ENCODE measurements at regions not wholly inside any gene's neighbourhood (a gene's known extent, or its start where the extent isn't known, plus 50 kb on each side); places are given as distances from the start of the nearest gene placed in this dataset.

DNA sequence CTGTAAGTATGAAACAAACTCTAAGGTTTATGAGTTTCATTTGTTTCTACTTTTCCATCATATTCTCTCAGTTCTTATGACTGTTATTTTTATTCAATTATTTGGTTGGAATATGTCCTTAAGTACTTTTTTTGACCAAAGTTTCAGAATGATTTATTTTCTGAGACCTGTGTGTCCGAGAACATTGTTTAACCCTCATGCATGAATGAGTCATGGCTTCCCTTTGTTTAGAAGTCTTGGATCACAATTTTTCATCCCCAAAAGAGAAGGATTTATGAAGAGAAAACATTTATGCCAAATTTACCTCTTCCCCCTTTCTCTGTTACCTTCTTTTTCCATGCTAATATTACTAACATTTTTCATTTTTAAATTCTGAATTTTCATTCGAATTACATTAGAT lies 518.0 kb upstream of the NR2F2 start:
- no peak overlapping the region for H3K4me2 ChIP-seq (ENCODE audit: insufficient read depth in 1 of 2, low read depth in 2 of 2, low read length in 2 of 2)
- no peak overlapping the region for H2AK5ac ChIP-seq (ENCODE audit: low read depth, low read length)
- no peaks in the 10 kb centered on the region for H3K79me1 ChIP-seq (ENCODE audit: low read depth, low read length)
- no peak overlapping the region for H3K4me3 ChIP-seq (ENCODE audit: extremely low read depth in 1 of 4, insufficient read depth in 2 of 4, low read depth in 3 of 4, low read length in 4 of 4)
- no peaks in the 10 kb centered on the region for H3K79me2 ChIP-seq (ENCODE audit: control insufficient read depth in 1 of 2, insufficient read depth in 2 of 2, low read length in 2 of 2)
- no peak overlapping the region for H2BK20ac ChIP-seq (ENCODE audit: low read length)
- no peak for DNase-seq (ENCODE audit: low read depth in 1 of 2, low spot score in 2 of 2)
- WGBS, 2 experiments (ENCODE audit: extremely low coverage in 1 of 2, insufficient coverage in 1 of 2, insufficient read length in 1 of 2, insufficient replicate concordance in 2 of 2, low coverage in 1 of 2, low lambda C conversion rate in 2 of 2, missing lambda C conversion rate in 1 of 2), result 80% methylated on average over 2 of the region's 2 CpGs; no CpG with 5 or more reads in 1 of the 2 experiments
- no peaks in the 10 kb centered on the region for H3K27me3 ChIP-seq (replicated peaks in 1 of 4; ENCODE audit: control insufficient read depth in 3 of 4, extremely low read depth in 1 of 4, insufficient read depth in 3 of 4, low read length in 3 of 4)
- no peak overlapping the region for H3K9ac ChIP-seq (replicated peaks in 1 of 4; ENCODE audit: extremely low read depth in 1 of 4, low read depth in 3 of 4, low read length in 3 of 4)
- no peak overlapping the region for H2AFZ ChIP-seq (ENCODE audit: low read length)
- no peaks in the 10 kb centered on the region for H3K36me3 ChIP-seq (ENCODE audit: control insufficient read depth in 2 of 4, insufficient read depth in 4 of 4, low read length in 3 of 4)
- H4K91ac ChIP-seq (replicated peaks; ENCODE audit: insufficient read length, low read length), result no peak overlapping the region
- no peak overlapping the region for H2BK15ac ChIP-seq (ENCODE audit: low read length)
- no peak overlapping the region for H2BK12ac ChIP-seq (ENCODE audit: low read depth, low read length)
- H3K56ac ChIP-seq (replicated peaks; ENCODE audit: insufficient read length, low read depth, low read length), result no peak overlapping the region
- H3K9me3 ChIP-seq (ENCODE audit: insufficient read depth in 2 of 2, low read depth in 1 of 2, low read length in 1 of 2), result no peaks in the 10 kb centered on the region
- H4K8ac ChIP-seq (ENCODE audit: extremely low read depth, insufficient read depth, low read length), result no peak overlapping the region
- H4K20me1 ChIP-seq (replicated peaks in 1 of 2; ENCODE audit: control insufficient read depth in 1 of 2, insufficient read depth in 2 of 2, low read length in 2 of 2), result no peaks in the 10 kb centered on the region
- no peak overlapping the region for H4K5ac ChIP-seq (ENCODE audit: insufficient read length, low read depth, low read length)
- H3K18ac ChIP-seq (ENCODE audit: extremely low read depth, low read length), result no peak overlapping the region
- no peak overlapping the region for H3K23ac ChIP-seq (ENCODE audit: insufficient read length)
- ChIA-PET POLR2A (ENCODE audit: partially characterized antibody) (no interaction called here), CTCF (ENCODE audit: partially characterized antibody) (no interaction called here)
- H2BK5ac ChIP-seq (ENCODE audit: low read depth, low read length), result no peak overlapping the region
- no peak overlapping the region for H3K27ac ChIP-seq (ENCODE audit: low read depth, low read length)
- no peak overlapping the region for H2BK120ac ChIP-seq (replicated peaks; ENCODE audit: low read depth, low read length)
- no peak overlapping the region for H3K4ac ChIP-seq (replicated peaks; ENCODE audit: insufficient read length, low read depth, low read length)
- no peaks in the 10 kb centered on the region for H3K23me2 ChIP-seq (ENCODE audit: low read depth, low read length)
- H3K14ac ChIP-seq (ENCODE audit: insufficient read length), result no peak overlapping the region
- H3K4me1 ChIP-seq (replicated peaks in 1 of 4; ENCODE audit: control insufficient read depth in 3 of 4, insufficient read depth in 4 of 4, low read length in 3 of 4), result no peaks in the 10 kb centered on the region
- no peak for FAIRE-seq
- no peak for TF ChIP-seq NANOG (IDR thresholded peaks at IDR 0.05; ENCODE audit: insufficient read depth, low read depth, low read length, poor library complexity, severe bottlenecking)
- TF ChIP-seq, protein P1, sequence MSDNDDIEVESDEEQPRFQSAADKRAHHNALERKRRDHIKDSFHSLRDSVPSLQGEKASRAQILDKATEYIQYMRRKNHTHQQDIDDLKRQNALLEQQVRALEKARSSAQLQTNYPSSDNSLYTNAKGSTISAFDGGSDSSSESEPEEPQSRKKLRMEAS (IDR thresholded peaks at IDR 0.05), result no peak
- TF ChIP-seq SUZ12 (IDR thresholded peaks at IDR 0.05; ENCODE audit: low read length), result no peak
- TF ChIP-seq RBBP5 (IDR thresholded peaks at IDR 0.05; ENCODE audit: borderline replicate concordance, low read depth, low read length), result no peak
- TF ChIP-seq SP4 (IDR thresholded peaks at IDR 0.05; ENCODE audit: low read length), result no peak
- TF ChIP-seq RNF2 (IDR thresholded peaks at IDR 0.05; ENCODE audit: borderline replicate concordance, low read depth, low read length, missing control alignments, poor library complexity, severe bottlenecking), result no peak
- TF ChIP-seq SP2 (IDR thresholded peaks at IDR 0.05; ENCODE audit: low read length), result no peak
- TF ChIP-seq TCF12 (IDR thresholded peaks at IDR 0.05; ENCODE audit: low read depth, low read length), result no peak
- no peak for TF ChIP-seq RXRA (IDR thresholded peaks at IDR 0.05; ENCODE audit: insufficient read depth, low read depth, low read length)
- no peak for TF ChIP-seq EP300 (IDR thresholded peaks at IDR 0.05; ENCODE audit: borderline replicate concordance in 1 of 2, low read depth in 2 of 2, low read length in 2 of 2)
- no peak for TF ChIP-seq POLR2A (IDR thresholded peaks at IDR 0.05; ENCODE audit: control extremely low read depth in 1 of 2, low read depth in 2 of 2, low read length in 2 of 2)
- TF ChIP-seq CTBP2 (IDR thresholded peaks at IDR 0.05; ENCODE audit: borderline replicate concordance, insufficient read depth, insufficient read length, low read length), result no peak
- TF ChIP-seq GABPA (IDR thresholded peaks at IDR 0.05; ENCODE audit: borderline replicate concordance, insufficient read depth, low read length), result no peak

Data from H1 (cell line).